Calu3 (cell line): ENCODE measurements at regions not wholly inside any gene's neighbourhood (a gene's known extent, or its start where the extent isn't known, plus 50 kb on each side); places are given as distances from the start of the nearest gene placed in this dataset.

ENCODE experiments used
- BruUV-seq: library from RNA; stranded (reverse); fragments of 400-500 nt; replicated peaks from 2 replicates; lab custom pipeline; 2021; lab: Mats Ljungman, UMichigan
- CTCF ChIA-PET: fragments of 300-600 bp; sonication (Branson Sonifier 250); formaldehyde crosslinking; loops from one replicate; lab custom pipeline; 2022; ENCODE audit warnings: antibody characterized with exemption; lab: Charles Lee
- DNase-seq: peaks from one replicate; pipeline ENCODE4 v3.0.0; 2022
- H3K27ac Mint-ChIP-seq: one replicate; pipeline ENCODE4 v1.8.0; 2022; ENCODE audit warnings: mixed read lengths; ENCODE audit not compliant: unreplicated experiment
- H3K27me3 Mint-ChIP-seq: one replicate; pipeline ENCODE4 v1.8.0; 2022; ENCODE audit warnings: mixed read lengths; ENCODE audit not compliant: unreplicated experiment
- H3K36me3 Mint-ChIP-seq: one replicate; pipeline ENCODE4 v1.8.0; 2022; ENCODE audit warnings: mild to moderate bottlenecking, moderate library complexity, mixed read lengths; ENCODE audit not compliant: insufficient read depth, unreplicated experiment
- H3K4me1 Mint-ChIP-seq: one replicate; pipeline ENCODE4 v1.8.0; 2022; ENCODE audit warnings: mild to moderate bottlenecking, low read depth, mixed read lengths; ENCODE audit not compliant: unreplicated experiment
- H3K4me3 Mint-ChIP-seq: one replicate; pipeline ENCODE4 v1.8.0; 2022; ENCODE audit warnings: mild to moderate bottlenecking, low read depth, moderate library complexity, mixed read lengths; ENCODE audit not compliant: unreplicated experiment
- H3K9me3 Mint-ChIP-seq: one replicate; pipeline ENCODE4 v1.8.0; 2022; ENCODE audit warnings: low read depth, mixed read lengths; ENCODE audit not compliant: unreplicated experiment
- CTCF ChIP-seq: fragments of 200-600 bp; IDR thresholded peaks from one replicate; pipeline ENCODE4 v1.8.0; 2022; ENCODE audit warnings: antibody characterized with exemption; ENCODE audit not compliant: unreplicated experiment
- intact Hi-C: fragments of 100-400 bp; cut with micrococcal nuclease; formaldehyde crosslinking; loops from one replicate; pipeline ENCODE4 v1.10.0; 2022; ENCODE audit not compliant: unreplicated experiment

- DNase-seq, result no peak
- no peak overlapping the region for H3K27ac Mint-ChIP-seq
- H3K9me3 Mint-ChIP-seq, result no peaks in the 10 kb centered on the region
- no TSS peak for BruUV-seq
- TF ChIP-seq CTCF, result no peak
- H3K4me3 Mint-ChIP-seq, result no peak overlapping the region
- peaks cover 10% of the 10 kb centered on the region for H3K4me1 Mint-ChIP-seq
- CTCF ChIA-PET, result no interaction called here
- no peaks in the 10 kb centered on the region for H3K27me3 Mint-ChIP-seq
- intact Hi-C loops, result no loop called here
- H3K36me3 Mint-ChIP-seq, result peaks cover 6% of the 10 kb centered on the region
Observed at GRCh38 chr2:217615171-217615570, 387.6 kb downstream of the TNS1 start.

GRCh38 chr2:217614498-217614897, 388.3 kb downstream of the TNS1 start:
- no TSS peak for BruUV-seq
- Mint-ChIP-seq H3K4me1 (peaks cover 15% of the 10 kb centered on the region), H3K36me3 (peaks cover 6% of the 10 kb centered on the region), H3K9me3 (no peaks in the 10 kb centered on the region), H3K27me3 (no peaks in the 10 kb centered on the region), H3K4me3 (no peak overlapping the region), H3K27ac (no peak overlapping the region)
- DNase-seq, result no peak
- intact Hi-C loops, result no loop called here
- TF ChIP-seq CTCF, result no peak
- CTCF ChIA-PET, result no interaction called here

- Mint-ChIP-seq H3K27me3 (no peaks in the 10 kb centered on the region), H3K4me1 (peaks cover 15% of the 10 kb centered on the region), H3K4me3 (no peak overlapping the region), H3K9me3 (no peaks in the 10 kb centered on the region), H3K36me3 (peaks cover 6% of the 10 kb centered on the region), H3K27ac (no peak overlapping the region)
- intact Hi-C loops, result no loop called here
- BruUV-seq, result no TSS peak
- DNase-seq, result no peak
- CTCF ChIA-PET, result no interaction called here
- no peak for TF ChIP-seq CTCF
Observed at GRCh38 chr2:217614096-217614495, 388.7 kb downstream of the TNS1 start.

- CTCF ChIA-PET, result no interaction called here
- TF ChIP-seq CTCF, result no peak
- H3K36me3 Mint-ChIP-seq, result peaks cover 6% of the 10 kb centered on the region
- H3K4me1 Mint-ChIP-seq, result peaks cover 15% of the 10 kb centered on the region
- no peaks in the 10 kb centered on the region for H3K9me3 Mint-ChIP-seq
- no peak overlapping the region for H3K4me3 Mint-ChIP-seq
- intact Hi-C loops, result no loop called here
- no peak for DNase-seq
- BruUV-seq, result no TSS peak
- no peak overlapping the region for H3K27ac Mint-ChIP-seq
- no peaks in the 10 kb centered on the region for H3K27me3 Mint-ChIP-seq
Observed at GRCh38 chr2:217612920-217613319, 389.9 kb downstream of the TNS1 start.
